ENCODE measurements at regions not wholly inside any gene's neighbourhood (a gene's known extent, or its start where the extent isn't known, plus 50 kb on each side); places are given as distances from the start of the nearest gene placed in this dataset.
"Not testable (repeated sequence)": the region's sequence is repeated elsewhere in the genome, so short reads cannot be mapped to it uniquely, and the experiment has no call there.

DNA sequence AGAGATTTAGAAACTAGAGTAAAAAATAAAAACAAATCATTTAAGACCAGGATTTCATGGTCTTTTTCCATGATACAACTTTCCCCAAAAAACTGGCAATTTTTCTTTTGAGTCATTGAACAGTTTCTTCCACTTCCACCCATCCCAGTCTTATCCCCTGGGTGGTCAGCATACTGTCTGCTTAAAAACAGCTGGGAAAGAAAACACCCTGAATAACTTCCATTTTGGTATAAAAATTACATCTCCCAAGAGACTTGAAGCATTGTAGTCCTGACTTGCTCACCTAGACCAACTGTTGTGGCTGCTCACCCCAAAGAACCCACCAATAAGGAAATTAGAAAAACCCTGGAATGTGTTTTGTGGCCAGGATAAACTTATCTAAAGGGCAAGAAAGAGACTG is 731.3 kb downstream of the NR2F1-AS1 start:
- DNase-seq (ENCODE audit: low read depth in 4 of 4, low spot score in 3 of 4) = no peak

DNA sequence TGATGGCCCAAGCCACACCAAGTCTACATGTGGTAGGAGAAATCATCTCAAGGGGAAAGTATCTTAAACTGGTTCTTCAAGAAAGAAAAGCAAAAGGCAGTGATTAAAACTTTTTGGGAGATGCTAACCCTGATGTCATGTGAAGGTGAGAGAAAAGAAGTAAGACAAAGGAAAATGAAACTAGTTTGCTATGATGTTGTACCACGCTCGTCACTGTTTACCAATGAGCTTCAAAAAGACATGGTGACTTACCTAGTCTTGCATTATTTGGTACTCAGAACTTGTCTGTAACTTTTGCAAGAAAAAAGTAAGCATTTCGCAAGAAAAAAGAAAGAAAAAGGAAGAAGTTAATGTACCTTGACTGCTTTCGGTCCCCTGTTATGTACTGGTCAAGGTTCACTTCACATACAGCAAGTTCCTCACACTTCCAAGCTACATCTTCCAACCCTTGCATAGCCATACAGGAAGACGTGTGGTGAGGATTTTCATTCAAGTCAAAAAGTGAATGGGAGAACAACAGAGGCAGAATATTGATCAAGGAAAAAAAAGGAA is 739.3 kb downstream of the NR2F1-AS1 start:
- DNase-seq (ENCODE audit: low read depth in 4 of 4, low spot score in 3 of 4) = no peak

DNA sequence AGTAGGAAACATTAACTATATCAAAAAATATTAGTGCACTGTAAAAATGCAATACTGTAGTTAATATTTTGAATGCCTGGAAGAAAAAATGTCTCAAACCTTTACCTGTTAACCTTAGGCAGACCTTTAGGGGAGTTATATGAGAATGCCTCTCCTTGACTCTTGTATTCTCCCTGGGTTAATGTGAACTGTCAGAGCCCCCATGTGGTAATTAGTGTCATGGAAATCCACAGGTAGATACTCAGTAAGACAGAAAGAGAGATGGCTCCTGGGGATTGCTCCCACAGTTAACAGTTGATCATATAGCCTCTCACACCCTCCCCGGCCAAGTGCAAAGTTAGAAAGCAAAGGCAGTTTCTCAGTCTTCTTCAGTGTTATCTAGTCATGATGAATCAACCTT is 742.8 kb downstream of the NR2F1-AS1 start:
- no peak for DNase-seq (ENCODE audit: low read depth in 4 of 4, low spot score in 3 of 4)

DNA sequence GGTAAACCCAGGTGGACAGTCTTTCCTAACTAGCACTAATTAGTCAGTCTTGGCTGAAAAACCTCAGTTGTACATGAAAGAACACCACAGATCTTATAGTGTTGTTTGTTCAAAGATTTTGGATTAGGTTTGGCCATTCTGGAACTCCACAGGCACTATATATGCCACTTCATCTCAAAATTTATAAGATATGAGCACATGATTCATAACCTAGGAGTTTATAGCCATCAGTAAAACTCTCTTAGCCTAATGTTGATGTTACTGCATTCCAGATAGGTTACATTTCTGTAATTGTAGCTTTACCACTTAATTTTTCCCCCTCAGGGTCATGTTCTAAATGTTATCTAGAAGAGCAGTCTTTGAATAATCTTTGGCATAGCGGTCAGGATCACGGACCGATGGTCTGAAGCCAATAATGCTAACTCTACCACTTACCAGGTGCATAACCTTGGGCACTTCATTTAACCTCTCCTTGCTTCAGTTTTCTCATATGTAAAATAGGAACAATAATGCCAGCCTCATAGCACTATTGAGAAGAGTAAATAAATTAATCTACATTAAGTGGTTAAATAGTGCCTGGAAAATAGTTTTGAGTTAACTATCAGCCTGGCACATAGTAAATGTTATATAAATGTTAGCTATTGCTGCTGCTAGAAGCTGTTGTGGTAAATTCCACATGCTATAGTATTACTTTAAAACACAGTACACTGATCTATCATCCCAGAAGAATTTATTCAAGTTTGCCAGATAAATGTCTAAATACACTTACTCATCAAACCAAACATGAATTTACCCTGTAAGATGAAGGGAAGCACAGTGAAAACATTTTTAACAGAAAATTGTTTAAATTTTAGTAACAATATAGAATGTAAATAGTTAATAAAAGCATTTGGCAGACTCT is 743.9 kb downstream of the NR2F1-AS1 start:
- DNase-seq (ENCODE audit: low read depth in 4 of 4, low spot score in 3 of 4) = no peak

DNA sequence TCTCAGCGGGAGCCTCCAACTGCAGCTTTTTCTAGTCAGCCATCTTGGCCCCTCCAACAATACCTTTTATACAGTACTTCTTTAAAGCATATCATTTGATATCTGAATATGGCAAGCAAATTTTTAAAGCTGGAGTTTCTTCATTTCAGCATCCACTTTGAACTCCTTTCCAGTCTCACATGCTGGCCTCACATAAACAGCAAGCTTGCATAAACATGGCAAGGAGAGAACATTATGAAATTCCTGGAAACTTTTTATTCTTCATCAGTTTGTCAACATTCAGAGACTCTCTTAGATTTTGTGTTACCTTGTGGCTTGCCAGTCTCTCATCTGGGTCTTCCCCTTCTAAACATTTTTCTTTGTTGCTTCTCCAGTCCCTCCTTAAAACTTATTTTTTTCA is 745.3 kb downstream of the NR2F1-AS1 start:
- no peak for DNase-seq (ENCODE audit: low read depth in 4 of 4, low spot score in 3 of 4)

DNA sequence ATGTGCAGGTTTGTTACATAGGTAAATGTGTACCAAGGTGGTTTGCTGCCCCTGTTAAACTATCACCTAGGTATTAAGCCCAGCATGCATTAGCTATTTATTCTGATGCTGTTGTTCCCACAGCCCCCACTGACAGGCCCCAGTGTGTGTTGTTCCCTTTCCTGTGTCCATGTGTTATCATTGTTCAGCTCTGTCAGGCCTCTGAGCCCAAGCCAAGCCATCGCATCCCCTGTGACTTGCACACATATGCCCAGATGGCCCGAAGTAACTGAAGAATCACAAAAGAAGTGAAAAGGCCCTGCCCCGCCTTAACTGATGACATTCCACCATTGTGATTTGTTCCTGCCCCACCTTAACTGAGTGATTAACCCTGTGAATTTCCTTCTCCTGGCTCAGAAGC is 757.5 kb downstream of the NR2F1-AS1 start:
- not testable (repeated sequence) for DNase-seq (ENCODE audit: low read depth in 4 of 4, low spot score in 3 of 4)

DNA sequence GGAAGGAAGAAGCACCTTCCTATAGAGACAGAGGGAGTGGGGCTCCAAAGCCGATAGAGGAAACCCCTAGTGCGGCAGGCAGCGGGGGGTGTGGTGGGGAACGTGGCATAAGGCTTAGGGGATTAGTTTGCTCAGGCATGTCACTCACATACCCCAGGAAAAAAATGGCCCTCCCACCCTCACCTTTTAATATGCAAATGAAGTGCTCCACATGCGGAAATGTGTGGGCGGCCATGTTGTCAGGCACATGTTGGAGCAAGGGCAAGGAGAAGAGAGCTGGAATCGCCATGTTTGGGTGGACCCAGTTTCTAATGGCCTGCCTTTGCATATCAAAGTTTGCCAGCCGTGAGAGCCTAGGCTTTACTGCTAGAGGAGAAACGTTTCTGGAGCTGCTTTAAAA is 758.8 kb downstream of the NR2F1-AS1 start:
- no peak for DNase-seq (ENCODE audit: low read depth in 4 of 4, low spot score in 3 of 4)

DNA sequence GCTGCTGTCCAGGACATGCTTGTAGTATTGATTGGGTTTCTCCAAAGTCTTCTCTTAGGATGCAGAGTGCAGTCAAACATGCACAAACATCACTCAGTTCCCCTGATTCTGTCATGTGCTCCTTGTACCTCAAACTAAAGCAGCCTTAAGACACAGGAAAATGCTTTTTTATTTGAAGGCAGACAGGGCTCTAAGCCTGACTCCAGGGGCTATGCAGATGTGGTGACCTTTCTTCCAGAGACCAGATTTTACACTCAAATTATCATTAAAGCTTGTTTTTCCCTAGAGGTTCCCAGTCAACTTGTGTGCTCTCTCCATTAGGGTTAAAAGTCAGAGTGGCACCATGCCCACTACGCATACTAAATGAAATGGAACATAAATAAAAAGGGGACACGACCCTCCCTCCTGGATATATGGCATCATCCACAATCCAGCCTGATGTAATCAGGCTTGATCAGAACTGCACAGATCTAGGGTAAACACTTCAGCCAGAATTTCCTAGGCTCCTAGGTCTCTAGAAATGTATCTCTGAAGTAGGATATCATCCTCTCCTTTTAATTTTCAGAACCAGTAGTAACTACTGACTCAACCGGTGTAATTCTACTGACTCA is 771.1 kb downstream of the NR2F1-AS1 start:
- DNase-seq (ENCODE audit: low read depth in 4 of 4, low spot score in 3 of 4) = no peak

DNA sequence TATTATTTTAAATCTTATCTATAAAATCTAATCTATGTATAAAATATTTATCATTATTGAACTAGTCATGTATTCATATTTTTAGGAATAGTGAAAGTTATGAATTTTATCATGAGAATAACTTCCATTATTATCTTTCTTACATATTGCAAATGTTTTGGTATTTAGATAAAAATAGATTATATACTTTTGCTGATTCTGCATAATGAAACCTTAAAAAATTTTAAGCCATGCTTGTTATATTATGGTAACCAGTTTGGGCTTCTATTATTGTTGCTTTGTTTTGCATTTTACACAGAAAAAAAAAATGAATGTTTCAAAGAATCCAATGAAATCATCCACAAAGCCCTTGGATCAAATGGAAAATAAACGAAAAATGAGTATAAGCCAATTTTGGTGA is 772.5 kb downstream of the NR2F1-AS1 start:
- DNase-seq (ENCODE audit: low read depth in 4 of 4, low spot score in 3 of 4) = no peak

DNA sequence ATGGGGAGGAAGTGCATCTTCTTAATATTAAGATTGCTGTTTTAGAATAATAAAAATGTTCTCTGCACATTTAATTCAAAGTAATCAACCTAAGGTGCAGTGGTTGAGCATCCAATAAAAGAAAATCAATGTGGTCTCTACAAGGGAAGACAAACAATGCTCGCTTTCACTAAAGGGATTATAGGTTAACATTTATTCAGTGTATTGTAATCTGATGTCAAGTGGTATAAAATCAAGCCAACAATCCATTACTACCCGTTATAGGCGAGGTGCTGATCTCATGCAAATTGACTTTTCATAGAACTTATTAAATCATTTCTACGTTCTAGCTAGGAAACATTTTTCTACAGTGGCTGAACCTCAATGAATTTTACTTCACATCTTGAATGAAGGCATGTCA is 773.9 kb downstream of the NR2F1-AS1 start:
- no peak for DNase-seq (ENCODE audit: low read depth in 4 of 4, low spot score in 3 of 4)

DNA sequence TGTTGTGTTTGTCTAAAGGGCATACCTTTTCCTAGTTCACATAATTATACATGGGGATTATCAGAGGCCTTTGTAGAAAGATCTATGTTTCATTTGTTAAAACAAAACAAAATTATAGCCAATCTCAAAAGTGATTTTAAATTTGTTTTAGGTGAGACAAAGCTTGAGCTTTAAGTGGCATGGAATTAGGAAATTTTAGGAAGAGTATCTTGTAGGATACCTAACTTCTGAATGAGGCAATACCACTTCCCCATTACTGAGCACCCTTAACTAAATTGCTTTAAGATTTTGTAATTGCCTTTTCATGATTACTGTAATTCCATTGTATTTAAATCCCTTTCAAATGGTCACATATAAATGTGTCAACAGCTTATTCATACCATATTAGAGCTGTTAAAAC is 775.6 kb downstream of the NR2F1-AS1 start:
- DNase-seq (ENCODE audit: low read depth in 4 of 4, low spot score in 3 of 4) = no peak

DNA sequence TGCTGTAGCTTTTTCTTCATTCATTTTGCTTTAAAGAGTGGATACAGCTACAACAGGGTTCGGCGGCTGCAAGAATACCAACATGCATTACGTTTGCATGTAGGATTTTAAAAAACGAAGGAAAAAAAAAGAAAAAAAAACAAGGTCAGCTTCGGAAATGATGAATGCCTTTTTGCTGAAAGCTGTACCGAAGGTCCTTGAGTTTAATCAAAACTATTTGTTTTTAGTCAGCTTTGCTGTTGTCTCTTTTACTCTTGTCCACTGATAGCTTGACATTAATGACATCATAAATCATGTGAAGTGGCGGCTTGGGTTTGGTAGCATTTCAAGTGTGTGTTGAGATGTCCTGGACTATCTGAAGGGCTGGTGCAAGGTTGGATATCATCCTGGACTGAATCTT is 779.1 kb downstream of the NR2F1-AS1 start:
- peak in 2 of 4 donors; percentile 24 to 41 for DNase-seq (ENCODE audit: low read depth in 4 of 4, low spot score in 3 of 4)

DNA sequence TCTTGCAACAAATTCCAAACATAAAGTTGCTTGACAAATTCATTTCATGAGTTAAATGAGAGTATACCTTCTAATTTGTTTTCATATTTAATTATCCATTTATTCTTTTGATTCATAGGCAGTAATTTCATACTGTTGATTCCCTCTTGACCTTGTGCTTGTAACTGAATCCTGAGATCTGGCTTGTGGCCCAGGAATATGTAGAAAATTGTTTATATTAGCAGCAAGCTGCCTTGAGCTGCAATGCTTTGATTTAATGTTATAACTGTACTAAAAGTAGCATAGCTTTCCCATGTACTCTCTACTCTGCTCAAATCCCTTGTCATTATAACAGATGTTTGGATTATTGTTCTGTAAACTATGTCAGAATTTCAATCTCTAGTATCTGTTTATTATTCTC is 780.7 kb downstream of the NR2F1-AS1 start:
- DNase-seq (ENCODE audit: low read depth in 4 of 4, low spot score in 3 of 4) = no peak

DNA sequence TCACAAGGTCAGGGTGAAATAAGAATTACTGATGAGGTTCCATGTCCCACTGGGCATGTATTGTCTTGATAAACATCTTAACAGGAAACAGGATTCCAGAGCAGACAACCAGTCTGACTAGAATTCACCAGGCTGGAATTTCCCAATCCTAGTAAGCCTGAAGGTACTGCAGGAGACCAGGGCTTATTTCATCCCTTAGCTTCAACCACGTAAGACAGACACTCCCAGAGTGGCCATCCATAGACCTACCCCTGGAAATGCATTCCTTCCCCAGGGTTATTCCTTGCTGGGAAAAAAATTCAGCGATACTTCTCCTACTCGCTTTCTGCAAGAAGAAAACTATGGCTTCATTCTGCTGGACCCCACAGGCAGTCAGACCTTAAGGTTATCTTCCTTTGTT is 785.4 kb downstream of the NR2F1-AS1 start:
- DNase-seq (ENCODE audit: low read depth in 4 of 4, low spot score in 3 of 4) = no peak

DNA sequence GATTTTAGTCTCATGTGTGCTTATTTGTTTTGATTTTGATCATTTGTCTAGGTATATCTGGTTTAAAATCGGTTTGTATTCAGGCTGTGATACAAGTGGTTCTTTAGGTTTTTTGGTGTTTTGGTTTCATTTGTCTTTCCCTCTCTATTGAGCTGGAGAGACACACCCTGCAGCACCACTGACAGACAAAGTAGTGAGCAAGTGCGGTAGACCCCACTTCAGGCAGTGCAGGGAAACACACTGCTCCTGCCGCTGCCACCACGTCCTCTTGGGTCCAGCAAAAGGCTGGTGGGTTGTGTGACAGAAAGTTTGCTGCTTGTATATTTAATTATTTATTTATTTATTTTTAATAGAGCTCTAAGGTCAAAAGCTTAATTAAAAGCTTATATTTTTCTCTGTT is 801.0 kb downstream of the NR2F1-AS1 start:
- DNase-seq (ENCODE audit: low read depth in 4 of 4, low spot score in 3 of 4) = no peak

DNA sequence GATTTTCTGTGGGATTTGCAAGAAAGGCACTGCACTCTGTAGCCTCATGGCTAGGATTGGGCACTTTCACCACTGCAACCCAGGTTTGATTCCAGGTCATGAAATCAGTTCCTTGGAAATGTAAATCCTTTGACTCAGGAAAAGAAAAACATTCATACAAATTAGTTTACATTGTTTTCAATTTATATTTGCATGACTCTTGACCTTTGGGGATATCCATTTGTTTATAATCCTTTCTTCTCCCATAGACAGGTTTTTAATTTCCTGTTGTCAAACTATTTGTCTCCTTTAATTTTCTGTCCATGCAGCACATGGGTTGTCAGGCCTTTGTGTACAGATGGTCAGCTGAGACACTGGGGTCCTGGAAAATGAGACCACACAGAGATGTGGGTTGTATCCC is 801.5 kb downstream of the NR2F1-AS1 start:
- no peak for DNase-seq (ENCODE audit: low read depth in 4 of 4, low spot score in 3 of 4)

DNA sequence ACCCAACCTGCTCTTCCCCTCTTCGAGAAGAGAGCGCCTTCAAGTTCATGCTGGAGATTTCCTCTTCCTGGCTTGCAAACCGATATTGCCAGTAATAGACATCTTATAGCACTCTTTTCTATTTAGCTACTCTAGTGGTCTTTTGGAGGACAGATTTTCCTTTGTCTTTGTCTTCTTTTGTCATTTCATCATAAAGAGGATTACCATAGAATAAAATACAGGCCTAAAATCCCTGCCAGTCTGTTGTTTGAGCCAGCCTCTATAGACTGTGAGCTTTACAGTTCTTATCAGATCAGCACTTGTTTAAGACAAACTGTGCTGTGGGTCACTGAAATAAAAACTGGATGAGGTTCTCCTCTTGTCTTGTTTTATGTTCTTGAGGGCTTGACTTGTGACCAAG is 802.8 kb downstream of the NR2F1-AS1 start:
- DNase-seq (ENCODE audit: low read depth in 4 of 4, low spot score in 3 of 4) = no peak

DNA sequence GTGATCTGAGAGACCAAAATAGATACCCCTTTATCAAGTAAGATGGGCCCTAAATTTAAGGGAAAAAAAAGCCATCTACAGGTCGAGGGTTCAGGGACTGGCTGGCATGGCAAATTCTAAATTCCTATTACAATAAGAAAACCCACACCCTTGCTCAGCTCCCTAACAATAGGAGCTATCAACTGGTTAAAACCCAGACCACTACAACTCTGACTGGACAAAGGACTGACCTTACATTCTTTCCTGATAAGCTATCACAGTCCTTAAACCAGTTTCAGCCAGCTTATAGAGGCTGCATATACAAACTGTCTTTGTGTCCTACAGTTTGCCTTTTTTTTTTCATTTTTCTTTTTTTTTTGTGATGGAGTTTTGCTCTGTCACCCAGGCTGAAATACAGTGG is 803.6 kb downstream of the NR2F1-AS1 start:
- DNase-seq (ENCODE audit: low read depth in 4 of 4, low spot score in 3 of 4) = no peak

DNA sequence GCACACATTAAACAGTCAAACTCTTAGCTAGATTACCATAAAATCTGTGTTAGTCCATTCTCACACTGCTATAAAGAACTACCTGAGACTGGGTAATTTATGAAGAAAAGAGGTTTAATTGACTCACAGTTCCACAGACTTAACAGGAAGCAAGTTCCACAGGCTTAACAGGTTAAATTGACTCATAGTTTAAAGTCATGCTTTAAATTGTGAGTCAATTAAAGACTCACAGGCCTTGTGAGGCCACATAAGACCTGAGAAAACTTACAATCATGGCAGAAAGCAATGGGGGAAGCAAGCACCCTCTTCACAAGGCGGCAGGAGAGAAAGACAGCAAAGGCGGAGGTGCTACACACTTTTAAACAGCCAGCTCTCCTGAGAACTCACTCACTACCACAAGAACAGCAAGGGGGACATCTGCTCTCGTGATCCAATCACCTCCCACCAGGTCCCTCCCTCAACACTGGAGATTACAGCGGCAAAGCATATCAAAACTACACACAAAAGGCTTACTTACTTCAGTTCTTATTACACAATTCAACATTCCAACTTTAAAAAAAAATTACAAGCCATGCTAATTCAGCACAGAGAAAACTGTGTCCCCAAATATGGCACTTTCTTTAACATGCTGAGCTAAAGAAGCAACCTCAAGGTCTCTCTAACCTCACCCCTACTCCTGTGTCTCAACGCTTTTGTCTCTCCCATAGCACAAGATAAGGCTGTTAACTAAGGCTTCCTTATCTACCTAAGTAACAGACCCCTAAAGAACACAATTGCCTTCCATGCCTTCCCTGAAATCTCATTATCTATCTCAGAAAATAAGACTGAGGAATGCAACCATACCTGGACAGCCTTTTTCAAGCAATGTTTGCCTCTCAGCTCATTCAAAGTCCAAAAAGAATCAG is 805.1 kb downstream of the NR2F1-AS1 start:
- no peak for DNase-seq (ENCODE audit: low read depth in 4 of 4, low spot score in 3 of 4)

DNA sequence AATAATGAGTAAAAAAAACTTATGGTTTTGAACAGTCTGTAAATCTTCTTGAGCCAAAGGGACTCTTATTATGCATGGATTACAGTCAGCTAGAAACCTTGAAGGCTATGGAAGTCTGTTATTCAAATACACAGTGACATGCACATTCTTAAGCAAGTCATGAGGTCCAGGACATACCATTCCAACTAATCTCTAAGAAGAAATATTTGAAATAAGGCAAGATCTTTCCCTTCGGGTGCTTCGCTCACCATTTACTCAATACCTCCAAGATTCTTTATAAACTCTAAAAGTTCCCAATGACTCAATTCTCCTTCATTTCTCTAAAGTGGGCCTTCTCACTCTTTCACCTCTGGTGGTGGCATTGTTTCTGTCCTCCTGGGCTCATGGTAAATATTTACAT is 811.0 kb downstream of the NR2F1-AS1 start:
- DNase-seq (ENCODE audit: low read depth in 4 of 4, low spot score in 3 of 4) = no peak

DNA sequence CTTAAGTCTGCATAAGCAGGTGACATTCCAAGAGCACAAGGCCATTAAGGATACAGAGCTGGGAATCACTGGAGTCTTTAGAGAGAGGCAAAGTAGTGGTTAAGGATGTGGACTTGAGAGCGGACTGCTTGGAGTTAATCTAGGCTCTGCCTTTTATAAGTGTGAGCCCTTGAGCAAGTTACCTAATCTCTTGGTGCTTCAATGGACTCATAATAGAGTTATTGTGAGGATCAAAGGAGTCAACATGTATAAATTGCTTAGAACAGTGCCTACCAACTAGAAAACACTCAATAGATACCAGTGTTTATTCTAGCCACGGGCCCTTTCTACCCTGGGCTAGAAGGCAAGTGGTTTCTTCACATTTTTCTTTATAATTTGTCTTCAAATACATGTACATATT is 819.4 kb downstream of the NR2F1-AS1 start:
- no peak for DNase-seq (ENCODE audit: low read depth in 4 of 4, low spot score in 3 of 4)

All from left renal pelvis (tissue), 4 donors.